CD4-positive, alpha-beta T cell treated with Interleukin-1 beta for 1 hour (primary cell): ENCODE measurements at regions not wholly inside any gene's neighbourhood (a gene's known extent, or its start where the extent isn't known, plus 50 kb on each side); places are given as distances from the start of the nearest gene placed in this dataset.
"Not testable (repeated sequence)": the region's sequence is repeated elsewhere in the genome, so short reads cannot be mapped to it uniquely, and the experiment has no call there.

ENCODE experiments used
- DNase-seq, 2 donors: peaks; one replicate each; pipeline ENCODE4 v3.0.0-alpha.2; 2020 to 2022

DNA sequence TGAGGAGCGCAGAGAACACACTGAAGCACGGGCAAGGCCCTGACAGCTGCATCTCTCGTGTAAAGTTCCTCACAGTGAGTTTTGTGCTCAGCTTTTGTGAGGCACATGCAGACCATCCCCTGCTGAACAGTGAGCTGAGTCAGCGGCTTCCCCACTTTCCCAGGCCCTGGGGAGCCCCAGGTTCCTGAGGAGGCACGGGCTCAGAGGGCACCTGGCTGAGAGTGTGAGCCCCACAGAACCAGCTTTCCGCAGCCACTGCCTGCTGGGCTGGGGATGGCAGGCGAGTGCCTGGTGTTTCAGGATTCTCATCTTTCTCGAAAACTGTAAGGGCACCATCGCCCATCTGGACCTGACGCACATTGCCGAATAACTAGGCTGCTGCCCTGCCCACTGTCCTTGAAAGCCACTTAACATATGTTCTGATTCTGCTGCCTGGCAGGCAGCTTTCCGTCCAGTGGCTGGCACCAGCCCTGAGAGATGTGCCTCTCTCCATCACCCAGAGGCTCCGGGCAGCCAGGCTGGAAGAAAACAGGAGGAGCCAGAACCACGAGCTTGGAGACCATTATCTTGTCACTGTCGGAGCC is 266.7 kb upstream of the FOXF1 start:
- no peak for DNase-seq

DNA sequence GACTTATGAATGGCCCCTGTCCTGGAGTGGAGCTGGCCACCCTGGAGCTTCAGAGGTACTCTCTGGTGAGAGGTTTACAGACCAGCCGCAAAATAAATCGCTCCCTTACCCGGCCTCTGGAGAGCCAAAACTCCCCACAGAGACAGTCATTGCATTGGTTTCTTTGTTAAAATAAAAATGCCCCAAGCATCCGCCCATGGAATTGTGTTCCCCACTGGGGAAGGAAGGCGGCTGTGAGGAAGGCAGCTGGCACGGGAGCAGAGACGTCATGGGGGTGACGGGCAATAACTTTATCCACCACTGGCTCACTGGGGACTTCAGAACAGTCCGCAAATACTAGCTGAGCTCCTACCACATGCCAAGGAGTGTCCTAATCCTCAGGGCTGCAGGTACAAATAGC is 266.2 kb upstream of the FOXF1 start:
- DNase-seq, result no peak

DNA sequence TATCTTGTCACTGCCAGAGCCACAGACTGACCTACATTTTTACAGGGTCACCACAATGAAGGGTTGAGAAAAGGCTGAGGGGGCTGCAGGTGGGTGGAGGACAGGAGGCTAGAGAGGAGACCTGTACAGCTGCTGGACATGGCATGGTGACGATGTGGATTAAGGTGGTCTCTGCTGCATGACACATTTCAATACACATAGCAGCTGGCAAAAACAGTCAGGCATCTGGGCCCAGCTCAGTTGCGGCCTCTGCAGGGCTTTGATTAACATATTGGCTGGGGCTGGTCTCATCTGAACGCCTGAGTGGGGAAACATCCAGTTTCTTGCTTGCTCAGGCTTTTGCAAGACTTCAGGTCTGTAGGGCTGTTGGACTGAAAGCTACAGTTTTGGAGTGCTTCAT is 265.4 kb upstream of the FOXF1 start:
- DNase-seq, result no peak

DNA sequence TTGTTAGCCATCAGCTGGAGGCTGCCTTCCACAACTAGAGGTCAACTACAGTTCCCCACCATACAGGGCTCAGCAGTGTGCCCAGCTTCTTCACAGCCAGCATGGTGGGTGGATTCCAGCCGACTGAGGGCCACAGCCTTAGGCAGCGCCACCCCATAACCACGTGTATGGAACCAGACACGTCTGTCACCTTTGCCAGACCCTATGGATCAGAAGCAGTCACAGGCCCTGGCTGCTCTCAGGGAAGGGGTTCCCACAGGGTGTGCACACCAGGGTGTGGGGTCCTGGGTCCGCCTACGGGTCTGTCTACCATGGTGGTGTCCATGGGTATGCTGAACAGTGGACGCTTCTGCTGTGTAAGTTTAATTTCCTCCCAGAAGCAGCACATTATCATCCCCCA is 265.0 kb upstream of the FOXF1 start:
- no peak for DNase-seq

DNA sequence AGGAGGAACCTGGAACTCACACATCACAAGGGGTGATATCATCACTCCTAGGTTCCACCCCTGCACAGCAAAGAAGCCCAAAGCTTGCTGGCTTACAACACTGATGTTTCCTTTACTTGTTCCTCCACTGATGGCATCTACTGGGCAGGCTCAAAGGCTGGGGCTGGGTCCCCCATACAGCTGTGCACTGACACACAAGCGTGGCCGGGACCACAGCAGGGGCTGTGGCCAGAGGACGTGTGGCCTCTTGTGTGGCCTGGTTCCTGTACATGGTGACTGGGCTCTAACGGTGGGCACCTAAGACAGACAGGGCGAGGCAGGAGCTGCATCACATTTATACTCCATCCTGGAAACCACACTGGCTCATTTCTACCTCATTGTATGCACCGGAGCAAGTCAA is 264.4 kb upstream of the FOXF1 start:
- DNase-seq, result no peak

DNA sequence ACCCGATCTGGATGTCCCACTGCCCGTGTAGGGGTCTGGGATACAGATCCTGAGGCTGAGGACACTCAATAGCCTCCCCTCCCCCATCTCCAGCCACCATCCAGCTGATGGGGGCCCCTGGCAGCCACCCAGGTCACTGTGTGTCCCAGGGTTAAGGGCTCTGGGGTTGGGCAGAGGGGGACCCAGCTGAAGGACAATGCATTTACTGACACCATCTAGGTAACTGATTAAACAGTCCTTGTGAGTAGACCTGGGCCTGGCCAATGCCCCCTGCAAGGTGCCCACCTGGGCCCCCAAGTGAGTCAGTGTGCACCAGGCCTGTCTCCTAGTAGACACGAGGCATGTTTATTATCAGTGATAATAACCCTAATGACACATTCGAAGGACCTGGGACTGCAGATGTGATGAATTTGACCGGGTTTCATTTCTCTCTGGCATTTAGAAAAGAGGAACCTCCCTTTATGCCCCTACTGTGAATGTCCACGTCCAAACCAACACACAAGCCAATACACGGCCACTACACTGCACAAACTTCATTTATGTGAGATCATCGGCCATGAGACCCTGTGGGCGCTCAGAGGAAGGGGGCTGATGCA is 261.9 kb upstream of the FOXF1 start:
- DNase-seq, result no peak

DNA sequence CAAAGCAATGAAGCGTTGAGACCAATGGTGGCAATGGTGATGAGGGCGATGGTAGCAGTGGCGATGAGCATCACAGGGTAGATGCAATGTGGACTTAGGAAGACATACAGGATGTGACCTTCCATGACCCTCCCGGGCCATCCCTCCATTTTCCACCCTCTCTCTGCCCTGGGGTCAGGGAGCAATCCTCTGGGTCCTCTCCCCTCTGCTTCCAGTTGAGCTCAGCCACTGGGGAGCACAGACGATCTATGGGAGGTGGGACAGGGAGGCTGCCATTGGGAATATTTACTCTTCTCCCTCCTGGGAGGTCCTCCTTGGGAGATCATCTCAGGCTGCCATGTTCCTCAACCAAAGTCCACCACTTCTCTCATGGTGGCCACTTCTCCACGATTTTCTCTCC is 260.7 kb upstream of the FOXF1 start:
- DNase-seq, result no peak

DNA sequence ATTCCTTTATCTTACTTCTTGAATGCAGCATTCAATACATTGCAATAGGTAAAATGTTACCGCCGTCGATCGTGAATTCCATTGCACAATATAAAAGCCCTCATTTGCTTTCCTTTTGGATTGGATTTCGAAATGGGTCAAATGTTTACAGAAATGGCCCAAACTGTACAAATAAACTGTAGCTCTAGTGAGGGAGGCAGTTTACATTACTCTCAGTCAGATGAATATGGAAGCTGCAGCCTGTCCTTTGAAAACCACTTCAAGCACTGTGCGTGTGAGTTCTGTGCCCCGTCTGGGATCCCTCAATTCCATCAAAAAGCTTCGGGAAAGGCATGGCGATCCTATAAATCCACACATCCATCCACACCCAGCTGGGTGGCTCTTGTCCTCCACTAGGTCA is 258.6 kb upstream of the FOXF1 start:
- no peak for DNase-seq

DNA sequence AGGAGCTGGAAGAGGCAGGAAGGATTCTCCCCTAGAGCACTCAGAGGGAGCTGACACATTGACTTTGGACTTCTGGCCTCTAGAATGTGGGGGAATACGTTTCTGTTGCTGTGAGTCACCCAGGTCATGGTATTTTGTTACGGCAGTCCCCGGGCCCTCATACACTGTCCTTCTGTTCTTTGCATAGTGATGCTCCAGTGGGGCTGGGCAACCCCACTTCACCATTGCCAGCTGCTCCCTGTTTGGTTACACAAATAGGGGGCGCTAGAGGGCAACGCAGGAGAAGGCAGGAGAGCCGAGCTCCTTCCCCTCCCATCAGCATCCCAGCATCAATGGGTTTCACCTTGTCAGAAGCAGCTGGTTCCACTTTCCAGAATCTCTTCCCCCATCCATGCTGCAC is 257.7 kb upstream of the FOXF1 start:
- DNase-seq, result no peak

DNA sequence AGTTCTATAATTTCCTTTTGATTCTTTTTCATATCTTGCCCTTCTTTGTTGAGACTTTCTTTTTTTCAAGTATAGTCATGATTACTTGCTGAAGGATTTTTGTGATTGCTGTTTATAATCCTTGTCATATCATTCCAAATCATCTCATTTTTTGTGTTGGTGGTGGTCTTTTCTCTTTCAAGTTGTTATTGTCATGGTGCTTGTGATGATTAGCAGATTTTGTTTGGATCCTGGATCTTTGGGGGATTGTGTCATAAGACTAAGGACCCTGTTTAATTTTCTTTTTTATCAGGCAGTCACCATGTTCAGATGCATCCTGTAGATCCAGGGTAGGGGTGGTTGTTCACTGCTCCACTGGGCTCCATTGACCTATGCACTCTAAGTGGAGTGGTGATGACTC is 254.4 kb upstream of the FOXF1 start:
- no peak for DNase-seq

DNA sequence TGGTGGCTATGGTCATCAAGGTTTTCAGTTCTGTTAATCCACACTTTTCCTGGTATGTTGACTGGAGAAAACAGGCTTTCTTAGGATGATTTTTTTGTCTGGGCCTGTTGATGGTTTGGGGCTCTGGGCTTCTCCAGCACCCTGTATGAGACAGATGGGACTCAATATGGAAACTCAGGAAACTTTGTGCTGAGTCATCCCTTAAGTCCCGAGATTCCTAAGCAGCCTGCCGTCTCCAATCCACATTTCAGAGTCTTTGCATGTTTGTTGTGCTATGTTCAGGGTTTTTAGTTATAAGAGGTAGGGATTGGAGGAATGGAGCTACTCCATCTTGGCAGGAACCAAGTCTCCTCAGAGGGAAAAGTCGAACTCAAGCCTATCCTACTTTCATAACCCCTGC is 253.3 kb upstream of the FOXF1 start:
- DNase-seq, result no peak

DNA sequence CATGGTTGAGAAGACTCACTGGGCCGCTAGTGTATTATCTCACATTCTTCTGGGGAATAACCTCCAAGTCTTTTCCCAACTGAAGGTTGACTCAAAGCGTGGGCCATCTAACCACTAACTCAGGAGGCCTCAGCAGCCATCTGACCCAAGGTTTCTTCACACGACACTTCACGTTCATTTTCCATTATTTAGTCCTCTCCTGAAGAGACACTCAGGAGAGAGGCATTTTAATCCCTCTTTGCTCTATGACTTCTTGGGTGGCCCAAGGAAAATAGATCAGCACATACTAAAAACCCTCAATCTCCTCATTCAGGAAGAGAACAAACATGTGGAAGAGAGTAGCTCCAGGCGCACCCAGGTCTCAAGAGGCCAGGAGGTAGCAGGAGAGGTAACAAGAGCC is 252.8 kb upstream of the FOXF1 start:
- no peak for DNase-seq

DNA sequence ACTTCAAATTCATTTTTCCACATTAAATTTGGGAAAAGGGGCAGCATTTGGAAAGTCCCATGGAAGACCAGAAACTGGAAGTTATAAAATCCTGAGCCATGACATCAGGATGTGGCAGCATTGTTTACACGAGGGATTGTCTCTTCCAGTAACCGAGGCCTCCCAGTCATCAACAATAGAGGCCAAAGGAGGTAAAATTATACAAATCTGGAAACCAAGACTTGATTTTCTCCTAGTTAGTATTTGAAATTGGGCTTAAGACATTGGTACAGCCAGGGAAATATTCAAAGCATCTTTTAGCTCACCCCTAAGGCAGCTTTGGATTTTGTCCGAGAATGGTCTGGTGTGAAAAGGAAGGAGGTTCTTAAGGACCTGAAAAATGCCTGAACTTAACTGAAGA is 251.6 kb upstream of the FOXF1 start:
- no peak for DNase-seq

DNA sequence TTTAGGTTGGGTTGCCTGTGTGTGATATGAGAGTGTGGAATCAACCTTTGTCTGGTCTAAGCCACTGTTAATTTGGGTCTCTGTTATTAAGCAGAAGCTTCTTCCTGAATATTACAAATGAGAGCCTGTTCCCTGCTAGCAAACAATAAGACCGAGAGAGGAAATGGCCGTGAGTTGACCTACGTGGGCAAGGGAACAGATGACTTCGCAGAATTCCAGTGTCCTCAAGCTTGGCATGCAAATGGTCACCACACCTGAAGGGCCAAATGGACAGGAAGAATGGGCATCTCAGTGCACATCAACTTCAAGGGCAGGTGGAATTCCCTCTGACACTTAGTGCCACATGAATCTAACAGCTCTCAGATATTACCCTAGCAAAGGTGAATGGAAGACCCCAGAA is 250.8 kb upstream of the FOXF1 start:
- DNase-seq, result no peak

DNA sequence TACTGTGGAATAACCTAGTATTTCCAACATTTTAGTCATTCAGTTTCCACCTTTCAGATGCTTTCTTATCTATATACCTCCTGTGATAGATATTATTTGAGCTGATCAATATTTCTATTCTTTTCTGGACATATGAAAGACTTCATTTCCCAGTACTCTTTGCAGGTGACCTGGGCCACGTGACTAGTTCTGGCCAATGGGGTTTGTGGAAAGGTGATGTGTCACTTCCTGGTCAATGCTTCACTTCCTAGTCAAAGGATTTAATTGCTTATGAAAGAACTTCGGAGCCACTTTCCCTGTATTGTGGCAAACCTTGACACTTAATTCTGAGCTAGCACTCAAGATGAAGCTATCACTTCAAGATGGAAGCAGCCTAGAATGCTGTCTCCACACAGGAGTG is 248.9 kb upstream of the FOXF1 start:
- no peak for DNase-seq

DNA sequence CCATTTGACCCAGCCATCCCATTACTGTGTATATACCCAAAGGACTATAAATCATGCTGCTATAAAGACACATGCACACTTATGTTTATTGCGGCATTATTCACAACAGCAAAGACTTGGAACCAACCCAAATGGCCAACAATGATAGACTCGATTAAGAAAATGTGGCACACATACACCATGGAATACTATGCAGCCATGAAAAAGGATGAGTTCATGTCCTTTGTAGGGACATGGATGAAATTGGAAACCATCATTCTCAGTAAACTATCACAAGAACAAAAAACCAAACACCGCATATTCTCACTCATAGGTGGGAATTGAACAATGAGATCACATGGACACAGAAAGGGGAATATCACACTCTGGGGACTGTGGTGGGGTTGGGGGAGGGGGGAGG is 242.7 kb upstream of the FOXF1 start:
- not testable (repeated sequence) for DNase-seq

DNA sequence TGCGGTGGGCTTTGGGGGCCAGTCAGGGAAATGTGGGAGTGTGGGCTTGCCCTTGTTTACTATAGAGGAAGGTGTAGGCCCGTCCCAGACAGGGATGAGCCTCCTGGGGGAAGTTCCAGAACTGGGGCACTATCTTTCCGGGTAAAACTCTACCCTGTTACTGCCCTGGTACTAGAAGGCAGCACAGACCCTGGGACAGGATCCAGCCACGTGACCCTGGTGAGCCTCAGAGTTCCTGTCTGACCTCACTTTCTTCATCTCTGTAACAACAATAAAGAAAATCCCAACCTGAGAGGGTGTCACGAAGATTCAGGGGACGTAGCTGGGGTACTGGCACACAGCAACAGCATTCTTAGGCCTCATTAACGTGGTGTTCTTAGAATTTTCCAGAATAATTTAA is 239.6 kb upstream of the FOXF1 start:
- no peak for DNase-seq

DNA sequence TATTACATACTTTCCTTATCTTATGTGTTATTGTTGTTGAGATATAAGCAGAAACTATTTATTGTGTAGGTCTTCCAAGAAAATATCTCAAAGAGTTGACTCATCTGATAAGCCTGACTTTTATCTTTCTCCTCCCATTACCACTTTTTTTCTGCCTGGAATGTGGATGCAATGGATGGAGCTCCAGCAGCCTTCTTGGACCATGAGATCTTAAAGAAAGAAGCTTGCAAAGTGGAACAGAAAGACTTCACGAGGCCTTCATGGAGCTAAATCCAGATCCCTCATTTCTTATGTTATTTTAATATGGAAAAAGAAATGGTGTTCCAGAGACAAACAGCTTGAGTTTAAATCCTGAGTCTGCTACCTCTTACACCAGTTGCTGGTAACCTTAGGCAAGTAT is 237.6 kb upstream of the FOXF1 start:
- DNase-seq, result no peak

DNA sequence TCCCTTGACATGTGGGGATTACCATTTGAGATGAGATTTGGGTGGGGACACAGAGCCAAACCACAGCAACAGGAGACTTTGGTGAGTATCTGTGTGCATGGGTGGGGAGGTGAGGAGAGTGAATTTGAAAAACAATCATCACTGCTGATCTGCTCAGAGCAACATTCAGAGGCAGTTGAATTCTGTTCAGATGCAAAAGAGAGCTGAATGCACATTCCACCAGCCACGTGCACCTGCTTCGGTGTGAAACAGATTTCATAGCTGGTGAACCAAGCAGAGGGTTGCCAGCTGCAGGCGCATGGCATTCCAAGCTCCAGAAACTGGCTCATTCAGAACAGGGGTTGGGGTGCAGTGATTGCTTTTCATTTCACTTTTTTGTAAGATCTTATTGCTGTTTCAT is 233.1 kb upstream of the FOXF1 start:
- no peak for DNase-seq

DNA sequence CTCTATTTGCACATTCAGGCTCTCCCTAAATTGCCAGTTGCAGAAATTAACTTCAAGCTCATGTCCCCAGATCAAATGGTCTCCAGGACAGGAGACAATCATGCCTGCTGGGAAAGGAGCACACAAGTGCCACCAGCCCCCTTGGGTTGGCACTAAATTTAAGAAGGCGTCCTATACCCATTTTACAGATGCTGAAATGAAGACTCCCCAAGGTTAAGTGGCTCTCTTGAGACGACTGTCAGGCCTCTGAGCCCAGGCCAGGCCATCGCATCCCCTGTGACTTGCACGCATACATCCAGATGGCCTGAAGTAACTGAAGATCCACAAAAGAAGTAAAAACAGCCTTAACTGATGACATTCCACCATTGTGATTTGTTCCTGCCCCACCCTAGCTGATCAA is 232.5 kb upstream of the FOXF1 start:
- not testable (repeated sequence) for DNase-seq

DNA sequence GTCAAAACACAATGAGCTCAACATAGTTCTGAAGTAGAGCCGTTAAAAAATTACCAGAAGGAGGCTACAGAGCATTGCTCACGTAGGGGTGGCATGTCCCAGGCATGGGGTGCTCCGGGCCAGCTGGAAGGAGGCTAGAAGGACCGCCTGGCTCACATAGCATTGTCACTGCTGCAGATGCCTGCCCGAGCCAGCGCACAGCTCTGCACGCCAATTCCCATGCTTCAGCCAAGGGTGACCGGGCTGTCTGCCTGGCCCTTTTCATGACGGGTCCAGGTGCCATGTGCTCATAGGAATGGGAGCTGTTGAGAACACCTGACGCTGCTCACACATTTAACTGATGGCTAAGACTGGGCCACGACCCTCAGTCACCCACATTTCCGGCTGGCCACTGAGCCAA is 228.9 kb upstream of the FOXF1 start:
- no peak for DNase-seq

DNA sequence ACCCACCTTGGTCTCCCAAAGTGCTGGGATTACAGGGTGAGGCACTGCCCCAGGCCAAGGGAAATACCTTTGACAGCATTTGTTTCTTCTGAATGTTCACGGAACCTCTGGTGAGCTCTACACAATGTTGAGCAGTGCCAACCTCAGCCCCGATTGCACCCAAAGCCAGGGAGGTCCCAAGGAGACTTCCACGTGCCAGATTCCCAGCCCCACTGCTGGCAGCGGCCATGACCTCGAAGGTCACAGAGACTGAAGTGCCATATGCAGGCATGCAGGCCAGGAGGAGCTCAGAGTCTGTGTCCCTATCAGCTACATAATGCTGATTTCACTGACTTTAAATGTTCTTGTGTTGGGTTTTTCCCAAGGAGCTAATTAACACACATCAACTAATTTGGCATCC is 226.4 kb upstream of the FOXF1 start:
- no peak for DNase-seq

DNA sequence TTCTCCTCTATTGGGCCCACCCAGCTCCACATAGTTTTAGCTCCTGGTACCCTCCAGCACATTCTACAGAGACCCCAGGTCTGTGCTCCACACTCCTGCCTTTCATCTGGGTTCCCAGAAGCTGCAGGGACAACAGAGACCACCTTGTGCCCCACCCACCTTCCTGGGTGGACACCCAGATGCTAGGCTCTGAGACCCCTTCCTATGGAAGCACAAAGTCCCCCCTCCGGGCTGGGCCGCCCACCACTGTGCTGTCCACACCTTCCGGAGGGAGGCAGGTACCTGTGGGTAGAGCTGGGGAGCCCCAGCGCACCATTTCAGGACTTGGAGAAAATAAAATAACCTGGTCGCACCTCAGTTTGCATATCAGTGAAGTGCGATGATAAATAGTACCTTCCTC is 224.9 kb upstream of the FOXF1 start:
- no peak for DNase-seq

DNA sequence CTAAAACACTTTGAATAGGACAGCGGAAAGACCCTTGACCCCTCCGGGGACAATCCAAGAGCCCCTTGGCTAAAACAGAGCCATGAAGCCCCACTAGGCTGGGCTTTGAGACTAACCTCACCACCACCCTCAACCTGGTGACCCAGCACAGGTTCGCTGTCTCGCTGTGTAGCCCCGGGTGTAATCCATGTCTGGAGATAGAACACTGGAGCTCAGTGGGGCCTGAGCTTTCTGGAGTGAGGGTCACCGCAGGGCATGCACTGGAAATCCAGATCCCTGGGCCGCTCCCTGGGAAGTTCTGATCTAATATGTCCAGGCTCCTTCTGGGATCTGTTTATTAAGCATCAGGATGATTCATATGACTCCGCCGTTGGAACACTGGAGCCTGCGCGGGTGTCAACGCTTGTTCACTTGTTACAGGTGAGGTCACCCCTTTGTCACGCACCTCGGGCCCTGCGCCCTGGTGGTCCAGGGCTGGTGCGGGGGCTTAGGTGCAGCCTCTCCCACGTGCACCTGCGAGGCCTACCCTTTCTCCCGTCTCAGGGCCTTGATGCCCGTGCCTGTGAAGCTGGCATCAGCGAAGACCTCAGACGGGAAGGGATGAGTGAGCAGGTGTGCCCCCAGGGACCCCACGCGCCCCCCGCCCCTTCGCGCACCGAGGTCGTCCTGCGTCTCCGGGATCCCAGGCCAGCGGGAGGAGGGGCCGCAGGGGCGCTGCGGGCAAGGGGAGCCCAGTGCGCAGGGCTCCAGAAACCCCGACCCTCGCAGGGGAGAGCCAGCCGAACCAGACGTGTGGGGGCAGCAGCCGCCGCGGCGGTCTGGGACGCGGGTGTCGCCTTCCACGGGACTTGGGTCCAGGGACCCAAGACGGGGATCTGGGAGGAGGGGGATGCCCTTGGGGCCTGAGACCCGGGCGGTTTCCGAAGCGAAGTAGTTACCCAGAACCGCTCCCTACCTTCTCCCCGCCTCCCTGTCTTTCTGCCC is 224.1 kb upstream of the FOXF1 start:
- DNase-seq, result no peak
